ENCODE measurements at regions not wholly inside any gene's neighbourhood (a gene's known extent, or its start where the extent isn't known, plus 50 kb on each side); places are given as distances from the start of the nearest gene placed in this dataset.

GRCh38 chr3:135706758-135707375 is 258.7 kb upstream of the PPP2R3A start:
- TF ChIP-seq POLR2A (IDR thresholded peaks at IDR 0.05; ENCODE audit: low read depth), result no peak
- no peak for TF ChIP-seq CTCF (IDR thresholded peaks at IDR 0.05)
- TF ChIP-seq EP300 (IDR thresholded peaks at IDR 0.05), result no peak
- no peak for TF ChIP-seq POLR2AphosphoS5 (IDR thresholded peaks at IDR 0.05)
